ENCODE measurements at regions not wholly inside any gene's neighbourhood (a gene's known extent, or its start where the extent isn't known, plus 50 kb on each side); places are given as distances from the start of the nearest gene placed in this dataset.

- TF ChIP-seq BRCA1 (IDR thresholded peaks at IDR 0.05; ENCODE audit: low read depth, low read length) (no peak), HDAC2 (IDR thresholded peaks at IDR 0.05; ENCODE audit: borderline replicate concordance in 1 of 2, low read depth in 2 of 2, low read length in 2 of 2) (no peak), CEBPB (IDR thresholded peaks at IDR 0.05; ENCODE audit: low read depth, low read length) (peak; percentile 95), SRF (IDR thresholded peaks at IDR 0.05; ENCODE audit: low read depth, low read length) (no peak), JUND (IDR thresholded peaks at IDR 0.05; ENCODE audit: low read length) (no peak), GTF2F1 (IDR thresholded peaks at IDR 0.05; ENCODE audit: borderline replicate concordance, low read depth, low read length) (no peak), USF2 (IDR thresholded peaks at IDR 0.05; ENCODE audit: low read length) (no peak), SP4 (IDR thresholded peaks at IDR 0.05; ENCODE audit: low read length) (no peak), PHF8 (conservative IDR thresholded peaks at IDR 0.05; ENCODE audit: low read depth, low read length) (no peak), BACH1 (IDR thresholded peaks at IDR 0.05; ENCODE audit: low read length) (no peak), MAX (IDR thresholded peaks at IDR 0.05) (no peak), KDM5A (IDR thresholded peaks at IDR 0.05; ENCODE audit: low read length) (no peak), KDM1A (IDR thresholded peaks at IDR 0.05; ENCODE audit: borderline replicate concordance, low read length) (no peak), RFX5 (IDR thresholded peaks at IDR 0.05; ENCODE audit: borderline replicate concordance, low read depth, low read length) (no peak), KDM4A (IDR thresholded peaks at IDR 0.05; ENCODE audit: low read depth, low read length, severe bottlenecking) (no peak), SIX5 (IDR thresholded peaks at IDR 0.05; ENCODE audit: low read depth, low read length) (no peak), CHD2 (IDR thresholded peaks at IDR 0.05; ENCODE audit: low read length) (no peak), FOSL1 (IDR thresholded peaks at IDR 0.05; ENCODE audit: insufficient read depth, low read depth, low read length) (no peak), TAF1 (IDR thresholded peaks at IDR 0.05; ENCODE audit: low read depth, low read length) (no peak), HDAC6 (IDR thresholded peaks at IDR 0.05; ENCODE audit: low read depth, low read length) (no peak), RAD21 (IDR thresholded peaks at IDR 0.05 in 1 of 2, conservative IDR thresholded peaks at IDR 0.05 in 1 of 2; ENCODE audit: low read depth in 2 of 2, low read length in 2 of 2) (peak; percentile 24 to 25; a peak in 3 of 4 replicates), RNF2 (IDR thresholded peaks at IDR 0.05; ENCODE audit: borderline replicate concordance, low read depth, low read length, missing control alignments, poor library complexity, severe bottlenecking) (no peak)
These were observed 98.1 kb upstream of the SNRPN start (continued) for GRCh38 chr15:24856397-24857390.
